Upper lobe of left lung (tissue), 4 donors: ENCODE measurements at regions not wholly inside any gene's neighbourhood (a gene's known extent, or its start where the extent isn't known, plus 50 kb on each side); places are given as distances from the start of the nearest gene placed in this dataset.

Experiments used
- CTCF ChIP-seq, 6 experiments: fragments of 450-650 bp in 4 of 6; fragments of 200-600 bp in 2 of 6; sonication (generic) in 2 of 6; IDR thresholded peaks; one replicate each; pipeline ENCODE4 v1.5.1; 2016 to 2019; ENCODE audit warnings: antibody characterized with exemption in 6 of 6
- POLR2AphosphoS5 ChIP-seq, 2 donors: sonication (generic); formaldehyde crosslinking; IDR thresholded peaks; one replicate each; pipeline ENCODE4 v1.5.1; 2017; ENCODE audit warnings: antibody characterized with exemption in 2 of 2

GRCh38 chr18:45186832-45187231, 428.4 kb upstream of the SLC14A2 start:
- no peak for TF ChIP-seq CTCF (IDR thresholded peaks at IDR 0.05)
- no peak for TF ChIP-seq POLR2AphosphoS5 (IDR thresholded peaks at IDR 0.05)
